HG03097 (cell line): ENCODE measurements at regions not wholly inside any gene's neighbourhood (a gene's known extent, or its start where the extent isn't known, plus 50 kb on each side); places are given as distances from the start of the nearest gene placed in this dataset.

ENCODE experiments used
- ATAC-seq: cut with Tn5 transposase; IDR thresholded peaks from one replicate; pipeline ENCODE4 v1.9.1; 2021; ENCODE audit not compliant: unreplicated experiment, low FRiP score

DNA sequence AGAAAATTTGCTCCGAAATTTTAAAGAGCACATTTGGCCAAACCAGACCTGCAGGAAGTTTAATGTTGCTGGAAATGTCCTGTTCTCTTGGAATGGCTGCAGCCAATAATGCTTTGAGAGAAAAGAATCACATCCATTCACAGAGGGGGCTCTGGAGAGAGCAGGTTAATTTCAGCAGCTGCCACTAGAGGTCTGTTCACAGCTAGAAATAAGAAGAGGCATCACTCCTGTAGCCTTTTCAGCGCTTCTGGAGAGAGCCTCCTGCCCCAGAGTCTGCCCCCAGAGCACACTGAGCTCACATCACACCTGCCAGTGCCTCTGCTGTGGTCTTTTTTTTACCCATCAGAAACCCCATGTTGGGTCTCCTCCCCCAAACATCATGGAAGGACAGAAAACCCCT is 124.8 kb upstream of the RAD23B start:
- ATAC-seq, result no peak

DNA sequence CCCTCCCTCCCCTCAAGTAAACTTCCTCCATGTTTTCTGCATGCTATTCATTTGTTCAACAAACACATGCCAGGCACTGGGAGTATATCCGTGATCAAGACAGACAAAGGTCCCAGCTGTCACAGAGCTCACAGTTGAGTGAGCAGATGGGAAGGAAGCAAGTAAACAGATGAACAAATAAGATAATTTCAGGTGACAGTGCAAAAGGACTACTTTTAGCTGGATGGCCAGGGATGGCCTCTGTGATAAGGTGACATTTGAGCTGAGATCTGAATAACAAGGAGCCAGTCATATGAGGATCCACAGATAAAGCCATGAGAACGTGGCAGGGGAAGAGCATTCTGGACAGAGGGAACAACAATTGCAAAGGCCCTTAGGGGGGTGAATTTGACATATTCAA is 121.7 kb upstream of the RAD23B start:
- ATAC-seq, result no peak

DNA sequence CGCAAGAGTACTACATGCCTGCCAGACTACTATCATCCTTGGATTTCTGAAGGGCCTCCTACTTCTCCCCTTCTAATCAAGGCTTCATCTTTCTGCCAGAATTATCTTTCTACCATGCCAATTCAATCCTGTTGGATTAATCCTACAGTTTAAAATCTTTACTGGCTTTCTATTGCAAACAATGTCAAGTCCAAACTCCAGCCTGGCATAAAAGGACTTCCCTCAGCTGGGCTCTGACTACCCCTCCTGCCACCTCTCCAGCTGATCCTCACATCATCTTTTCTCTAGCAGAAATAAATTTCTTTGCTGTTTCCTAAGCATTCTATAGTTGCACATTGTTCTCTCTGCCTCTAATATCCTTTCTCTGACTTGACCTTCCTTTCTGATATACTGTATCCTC is 119.7 kb upstream of the RAD23B start:
- no peak for ATAC-seq

DNA sequence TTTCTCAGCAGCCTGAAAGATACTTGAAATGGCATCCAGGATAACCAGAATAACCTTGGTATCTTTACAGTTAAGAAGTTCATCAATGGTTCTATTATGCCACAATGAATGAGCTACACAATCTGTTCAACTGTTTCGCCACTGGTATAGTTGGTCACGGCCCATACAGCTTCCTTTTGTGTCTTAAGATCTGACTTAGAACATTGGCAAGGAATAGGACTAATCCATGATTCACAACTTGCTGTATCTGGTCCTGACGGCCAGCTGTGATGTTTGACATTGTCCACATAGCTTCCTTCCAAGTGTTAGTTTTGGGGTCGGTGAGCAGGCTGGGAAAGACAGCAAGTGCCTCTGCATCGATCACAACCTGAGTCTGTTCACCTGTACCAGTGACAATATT is 113.3 kb upstream of the RAD23B start:
- ATAC-seq, result no peak

DNA sequence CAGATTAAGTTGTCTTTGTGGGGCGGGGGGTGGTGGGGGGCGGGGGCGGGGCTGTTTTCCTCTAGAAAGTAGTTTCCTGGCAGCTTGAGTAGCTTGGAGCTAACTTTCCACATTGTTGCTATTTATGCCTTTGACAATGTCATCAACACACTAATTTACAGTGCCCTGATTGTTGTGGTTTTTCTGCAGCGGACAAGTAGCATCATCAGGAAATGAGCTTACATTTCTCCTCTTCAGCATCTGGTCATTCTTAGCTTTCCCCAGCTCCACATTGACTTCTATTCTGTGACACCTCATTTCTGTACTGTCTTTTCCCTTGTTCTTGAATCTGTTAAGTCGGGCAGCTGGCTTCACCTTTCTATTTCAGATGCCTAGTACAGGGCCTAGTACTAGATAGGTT is 112.3 kb upstream of the RAD23B start:
- no peak for ATAC-seq

DNA sequence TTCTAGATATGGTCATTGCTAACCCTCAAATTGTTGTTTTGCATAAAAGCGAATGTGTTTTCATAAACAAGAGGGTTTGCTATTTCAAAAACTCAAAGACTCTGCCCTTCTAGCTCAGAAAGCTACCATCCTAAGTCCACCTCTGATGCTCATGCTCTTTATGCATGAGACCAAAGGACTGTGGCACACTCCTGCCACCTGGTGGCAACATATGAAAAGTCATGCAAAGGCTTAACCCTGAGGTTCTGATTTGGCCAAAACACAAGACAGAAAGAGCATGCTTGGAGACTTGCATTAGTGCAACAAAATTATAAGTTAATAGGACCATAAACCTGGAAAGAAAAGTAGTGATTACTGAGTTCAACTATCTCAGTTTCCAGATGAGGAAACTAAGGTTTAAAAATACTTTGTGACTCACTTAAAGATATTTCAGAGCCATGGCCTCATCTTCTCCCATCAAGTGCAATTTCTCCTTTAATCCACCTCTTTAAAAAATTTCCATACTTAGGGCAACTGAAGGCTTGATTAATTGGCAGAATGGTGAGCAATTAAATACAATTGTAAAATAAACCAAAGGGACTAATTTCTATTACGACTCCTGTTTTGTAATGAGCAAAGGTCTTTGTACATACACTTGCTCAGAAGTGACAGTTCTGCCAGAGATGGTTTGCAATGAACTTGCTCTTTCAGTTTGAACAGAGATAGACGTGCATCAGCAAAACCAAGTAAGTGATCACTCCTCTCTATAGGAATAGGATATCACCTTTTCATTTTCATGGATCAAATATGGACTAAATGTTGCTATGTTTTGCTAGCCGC is 110.7 kb upstream of the RAD23B start:
- ATAC-seq, result peak; percentile 67

DNA sequence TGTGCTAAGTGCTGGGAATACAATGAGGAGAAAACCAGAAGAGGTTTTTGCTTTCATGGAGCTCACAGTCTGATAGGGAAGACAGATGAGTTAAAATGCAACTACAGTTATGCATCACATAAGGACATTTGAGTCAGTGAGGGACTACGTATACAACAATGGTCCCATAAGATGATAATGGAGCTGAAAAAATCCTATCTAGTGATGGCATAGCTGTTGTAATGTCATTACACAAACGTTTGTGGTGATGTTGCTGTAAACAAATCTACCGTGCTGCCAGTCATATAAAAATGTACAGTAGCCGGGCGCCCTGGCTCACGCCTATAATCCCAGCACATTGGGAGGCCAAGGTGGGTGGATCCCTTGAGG is 110.1 kb upstream of the RAD23B start:
- no peak for ATAC-seq

DNA sequence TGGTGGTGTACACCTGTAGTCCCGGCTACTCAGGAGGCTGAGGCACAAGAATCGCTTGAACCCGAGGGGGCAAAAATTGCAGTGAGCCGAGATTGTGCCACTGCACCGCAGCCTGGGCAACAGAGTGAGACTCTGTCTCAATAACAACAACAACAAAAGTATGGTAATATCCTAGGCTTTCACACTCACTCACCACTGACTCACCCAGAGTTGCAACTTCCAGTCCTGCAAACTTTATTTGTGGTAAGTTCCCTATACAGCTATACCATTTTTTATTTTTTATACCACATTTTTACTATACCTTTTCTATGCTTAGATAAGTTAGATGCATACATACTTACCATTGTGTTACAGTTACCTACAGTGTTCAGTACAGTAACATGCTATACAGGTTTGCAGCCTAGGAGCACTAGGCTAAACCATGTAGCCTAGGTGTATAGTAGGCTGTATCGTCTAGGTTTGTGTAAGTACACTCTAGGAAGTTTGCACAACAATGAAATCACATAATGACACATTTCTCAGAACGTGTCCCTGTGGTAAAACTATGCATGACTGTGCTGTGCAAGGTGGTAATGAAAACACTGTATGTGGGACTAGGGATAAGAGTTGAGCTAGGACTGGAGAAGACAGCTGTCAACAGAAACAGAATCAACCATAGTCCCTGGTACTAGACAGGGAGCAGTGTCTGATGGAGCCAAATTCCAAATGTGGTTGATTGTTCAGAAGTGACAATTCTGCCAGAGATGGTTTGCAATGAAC is 109.5 kb upstream of the RAD23B start:
- no peak for ATAC-seq

DNA sequence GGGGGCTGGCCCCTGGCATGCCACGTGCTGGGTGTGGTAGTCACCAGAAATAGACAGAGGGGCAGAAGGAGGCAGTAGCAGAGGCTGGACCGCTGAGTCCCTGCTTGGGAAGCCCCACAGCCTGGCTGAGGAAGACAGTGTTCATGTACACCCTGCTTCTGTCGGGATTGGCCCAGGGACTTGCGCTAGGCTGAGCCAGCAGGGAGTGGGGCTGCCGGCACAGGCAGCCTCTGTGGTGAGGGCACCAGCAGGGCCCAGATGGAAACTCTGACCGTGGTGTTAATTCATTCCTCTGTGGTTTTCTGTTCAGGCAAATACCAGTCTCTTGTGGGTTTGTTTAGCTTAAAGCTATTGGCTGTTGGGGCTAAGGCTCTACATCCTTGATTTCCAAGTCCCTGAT is 108.6 kb upstream of the RAD23B start:
- no peak for ATAC-seq

DNA sequence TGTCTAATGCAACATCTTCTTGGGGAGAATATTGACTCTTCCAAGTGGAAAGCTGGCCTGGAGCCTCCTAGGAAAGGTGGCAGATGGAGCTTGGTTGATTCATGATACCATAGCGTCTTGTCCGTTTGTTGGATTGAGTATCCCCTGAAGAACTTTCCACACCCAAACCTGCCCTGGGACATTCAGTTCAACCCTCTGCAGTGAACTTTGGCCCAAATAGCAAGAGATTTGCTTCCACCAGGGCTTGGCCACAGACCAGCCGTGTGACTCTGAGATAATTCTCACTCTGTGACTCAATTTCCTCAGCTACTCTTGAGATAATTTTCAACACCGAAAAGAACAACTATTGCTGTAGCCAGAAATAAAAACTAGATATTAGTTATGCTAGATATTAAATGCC is 108.0 kb upstream of the RAD23B start:
- ATAC-seq, result no peak

DNA sequence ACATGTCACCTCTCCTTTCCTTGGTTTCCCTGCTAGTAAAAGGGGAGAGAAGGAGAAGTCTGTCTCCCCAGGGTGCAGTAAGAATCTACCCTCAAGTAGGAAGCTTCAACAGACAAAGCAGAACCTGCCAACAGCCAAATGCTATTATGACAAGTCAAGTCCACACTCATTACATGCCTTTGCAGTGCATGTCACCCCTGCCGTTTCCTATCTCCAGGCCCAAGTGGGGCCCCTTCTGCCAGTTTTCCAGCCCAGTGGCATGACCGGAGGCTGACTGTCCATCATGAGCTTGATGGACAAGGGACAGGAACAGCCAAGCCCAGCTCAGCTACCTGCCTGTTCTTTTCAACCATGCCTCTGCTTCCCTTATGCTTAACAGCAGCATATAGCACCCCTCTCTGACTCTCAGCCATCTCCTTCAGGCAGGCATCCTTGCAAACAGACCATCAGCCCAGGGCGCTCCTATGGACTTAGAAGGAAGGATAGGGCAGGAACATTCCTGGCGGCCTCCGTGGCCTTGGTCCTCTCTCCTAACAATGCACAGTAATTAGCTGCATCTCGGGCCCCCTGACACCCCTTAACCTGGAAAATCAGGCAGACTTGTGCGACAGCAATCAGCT is 107.2 kb upstream of the RAD23B start:
- no peak for ATAC-seq

DNA sequence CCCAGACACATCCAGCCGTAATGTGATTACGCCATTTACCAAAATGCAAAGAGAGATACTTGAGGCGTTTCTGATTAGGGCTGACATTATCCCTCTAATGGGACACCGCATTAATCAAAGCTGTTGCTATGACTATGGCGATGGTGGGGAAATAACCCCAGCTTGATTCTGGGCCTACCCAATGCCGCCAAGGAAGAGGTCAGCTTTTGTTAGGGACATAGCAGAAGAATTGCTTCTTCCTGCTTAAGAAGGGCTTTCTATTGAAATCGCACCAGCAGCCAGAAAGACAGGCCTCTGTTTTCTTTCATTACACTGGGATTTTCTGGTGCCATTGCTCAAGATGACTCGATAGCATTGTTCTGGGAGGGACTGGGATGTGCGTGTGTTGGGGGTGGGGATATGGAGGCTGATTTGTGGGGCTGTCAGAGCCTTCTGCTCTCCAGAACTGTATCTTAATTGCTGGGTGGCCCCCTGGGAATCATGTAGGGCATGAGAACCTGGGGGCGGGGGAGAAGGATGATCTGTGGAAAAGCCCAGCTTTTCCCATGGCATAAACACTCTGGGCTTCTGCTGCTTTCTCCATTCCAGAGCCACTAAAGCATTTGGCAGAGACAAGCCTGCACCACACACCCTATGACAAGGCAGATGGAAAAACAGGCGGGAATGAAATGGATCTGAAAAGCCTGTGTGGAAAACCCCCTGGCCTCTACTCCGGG is 106.5 kb upstream of the RAD23B start:
- ATAC-seq, result no peak

DNA sequence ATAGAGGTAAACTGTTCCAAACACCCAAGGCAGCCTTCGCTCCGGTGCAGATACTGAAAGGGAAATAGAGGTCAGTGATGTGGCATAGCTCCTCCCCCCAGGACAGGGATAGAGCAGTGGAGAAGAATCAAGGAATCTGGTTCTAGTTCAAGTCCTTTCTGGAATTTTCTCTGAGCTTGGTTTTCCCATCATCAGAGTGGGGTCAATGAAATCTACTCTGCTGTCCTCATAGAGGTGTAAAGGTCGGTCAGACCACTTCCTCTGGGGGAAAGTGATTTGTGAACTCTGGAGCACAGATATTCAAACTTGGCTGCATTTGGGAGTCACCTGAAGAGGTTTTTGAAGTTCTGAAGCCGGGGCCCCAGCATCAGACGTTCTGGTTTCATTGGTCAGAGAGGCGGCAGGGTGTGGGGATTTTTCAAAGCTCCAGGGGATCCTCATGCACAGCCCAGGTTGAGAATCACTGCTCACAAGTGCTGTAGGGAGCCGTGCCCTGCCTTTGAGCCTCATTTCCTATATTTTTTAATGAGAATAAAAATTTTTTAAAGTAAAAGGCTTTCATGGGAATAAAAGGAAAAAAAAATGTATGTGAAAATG is 105.7 kb upstream of the RAD23B start:
- no peak for ATAC-seq

DNA sequence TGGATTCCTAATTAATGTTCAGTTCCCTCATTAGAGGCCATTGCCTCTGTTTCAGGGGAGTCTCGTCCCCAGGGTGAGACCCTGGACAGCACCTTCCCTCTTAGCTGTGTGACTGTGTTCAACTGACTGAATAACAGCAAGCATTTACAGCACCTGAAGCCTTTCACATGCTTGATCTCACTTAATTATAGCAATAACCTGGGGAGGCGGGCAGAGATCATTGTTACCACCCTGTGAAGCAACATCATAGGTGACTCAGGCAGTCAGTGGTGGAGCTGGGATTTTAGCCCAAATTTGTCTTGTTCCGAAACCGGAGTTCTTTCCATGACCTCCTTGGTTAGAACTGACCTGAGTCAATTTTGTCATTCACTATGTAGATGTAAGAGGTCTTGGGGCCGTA is 105.2 kb upstream of the RAD23B start:
- no peak for ATAC-seq

DNA sequence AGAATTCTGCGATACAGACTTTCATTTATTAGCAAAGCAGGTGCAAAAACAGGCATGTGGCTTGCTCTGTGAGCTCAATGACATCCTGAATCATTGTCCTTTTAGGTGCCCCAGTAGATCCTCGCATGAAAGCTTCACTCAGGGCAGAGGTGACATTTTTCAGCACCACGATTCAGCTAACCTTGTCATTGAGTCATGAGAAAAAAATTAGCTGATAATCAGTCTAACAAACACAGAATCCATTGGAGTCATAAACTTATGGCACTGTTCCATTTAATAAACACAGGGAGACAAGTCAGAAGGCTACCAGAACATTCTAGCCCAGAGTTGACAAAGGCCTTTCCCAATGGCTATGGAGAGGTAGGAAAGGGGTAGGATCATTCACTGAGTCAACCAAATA is 104.8 kb upstream of the RAD23B start:
- ATAC-seq, result no peak

DNA sequence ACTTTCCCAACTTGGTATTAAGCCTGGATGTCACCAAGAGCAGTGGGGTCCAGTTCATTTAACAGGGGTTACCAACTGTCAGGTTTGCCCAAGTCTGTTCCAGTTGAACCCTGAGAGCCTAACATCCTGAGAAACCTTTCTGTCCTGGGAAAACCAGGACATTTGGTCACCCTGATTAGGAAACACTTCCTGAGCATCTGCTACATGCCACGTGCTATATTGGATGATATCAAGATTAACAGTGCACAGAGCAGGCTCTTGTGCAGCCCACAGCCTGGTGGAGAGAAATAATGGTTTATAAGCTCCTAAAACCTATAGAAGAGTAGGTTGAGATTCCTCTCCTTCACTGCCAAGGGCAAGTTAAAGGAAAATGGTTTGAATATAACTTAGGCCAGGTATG is 102.9 kb upstream of the RAD23B start:
- no peak for ATAC-seq

DNA sequence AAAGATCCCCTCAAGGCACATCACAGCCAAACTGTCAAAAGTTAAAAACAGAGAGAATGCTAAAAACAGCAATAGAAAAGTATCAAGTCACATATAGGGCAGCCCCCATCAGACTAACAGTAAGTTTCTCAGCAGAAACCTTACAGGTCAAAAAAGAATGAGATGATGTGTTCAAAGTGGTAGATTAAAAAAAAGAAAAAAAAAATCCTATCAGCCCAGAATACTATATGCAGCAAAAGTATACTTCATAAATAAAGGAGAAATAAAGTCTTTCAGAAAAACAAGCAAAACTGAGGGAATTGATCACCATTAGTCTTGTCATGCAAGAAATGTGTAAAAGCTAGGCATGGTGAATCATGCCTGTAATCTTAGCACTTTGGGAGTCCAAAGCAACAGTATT is 99.9 kb upstream of the RAD23B start:
- ATAC-seq, result no peak

DNA sequence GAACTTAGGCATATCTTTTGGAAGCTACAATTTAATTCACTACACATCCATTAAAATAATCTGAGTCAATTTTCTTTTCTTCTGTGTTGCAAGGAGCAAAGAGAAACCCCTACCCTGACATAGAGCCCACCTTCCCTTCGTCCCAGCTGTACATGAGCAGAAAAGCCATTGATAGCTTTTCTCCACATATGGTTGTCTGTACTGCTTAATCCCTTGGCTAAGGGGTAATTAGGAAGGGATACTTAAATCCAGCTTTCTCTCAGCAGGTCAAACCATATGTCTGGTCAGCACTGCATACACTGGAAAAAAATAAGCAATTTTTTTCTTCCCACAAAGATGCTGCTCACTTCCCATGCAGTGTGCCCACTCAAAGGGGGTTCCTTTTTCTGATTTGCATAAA is 94.7 kb upstream of the RAD23B start:
- no peak for ATAC-seq

DNA sequence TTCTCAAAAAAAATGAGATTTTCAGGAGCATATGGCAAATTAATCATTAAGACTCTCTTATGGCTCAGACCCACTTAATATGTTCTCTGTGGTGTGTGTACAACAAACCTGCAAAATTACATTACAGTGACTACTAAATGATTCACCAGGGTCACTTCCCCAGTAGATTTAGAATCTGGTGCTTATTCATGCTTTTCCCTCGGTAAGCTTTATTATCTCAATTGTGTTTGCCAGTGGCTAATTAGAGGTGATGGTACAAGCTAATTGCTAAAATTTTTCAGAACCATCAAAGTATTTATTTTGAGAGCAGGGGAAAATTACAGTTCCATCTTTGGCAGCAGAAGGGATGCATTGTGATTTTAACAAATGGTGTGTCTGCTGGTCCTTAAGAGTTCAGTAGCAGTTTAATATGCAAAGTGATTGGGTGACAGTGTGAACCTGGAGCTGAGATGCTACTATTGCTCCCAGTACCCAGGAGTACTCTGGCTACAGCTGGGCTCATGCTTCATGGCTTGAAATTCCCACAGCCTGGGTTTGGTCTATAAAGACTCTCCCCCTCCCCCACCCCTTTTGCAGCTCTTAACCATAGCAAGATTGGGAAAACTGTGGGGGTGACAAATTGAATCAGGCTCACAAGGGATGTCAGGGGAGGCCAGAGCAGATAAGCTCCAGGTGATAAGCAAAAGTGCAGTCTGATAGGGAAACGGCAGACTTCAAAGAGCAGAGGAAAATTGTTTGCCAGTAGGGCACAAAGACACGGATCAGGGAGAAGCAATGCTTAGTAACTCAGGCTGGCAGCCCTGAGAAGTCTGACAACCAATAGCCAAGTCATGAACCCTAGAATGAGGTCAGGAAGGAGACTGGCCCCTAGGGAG is 92.8 kb upstream of the RAD23B start:
- no peak for ATAC-seq

DNA sequence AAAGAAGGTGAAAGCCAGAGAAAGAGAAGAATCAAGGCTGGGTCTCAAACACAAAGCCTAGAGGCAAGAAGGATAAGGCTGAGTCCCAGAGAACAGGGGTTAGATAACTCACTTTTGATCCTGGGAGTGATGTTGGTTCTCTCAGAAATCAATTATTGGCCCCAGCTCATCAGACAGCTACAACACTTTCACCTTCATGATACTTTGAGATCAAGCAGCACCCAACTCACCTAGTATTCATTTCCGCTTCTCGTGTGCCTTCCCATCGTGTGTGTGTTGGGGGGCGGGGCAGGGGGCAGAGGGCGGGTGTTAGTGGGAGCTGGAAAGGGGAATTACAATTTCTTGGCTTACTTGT is 92.2 kb upstream of the RAD23B start:
- no peak for ATAC-seq
